Heart left ventricle (tissue), 16 donors: ENCODE measurements at regions not wholly inside any gene's neighbourhood (a gene's known extent, or its start where the extent isn't known, plus 50 kb on each side); places are given as distances from the start of the nearest gene placed in this dataset.

Experiments
- ATAC-seq, 4 donors: fragments of 200-7000 bp; cut with Tn5 transposase; one replicate each; pipeline ENCODE4 v1.9.1; 2020 to 2022; ENCODE audit warnings: moderate library complexity in 4 of 4, mild to moderate bottlenecking in 3 of 4, moderate number of reproducible peaks in 1 of 4
- DNase-seq, 5 donors: peaks; one replicate each; pipeline ENCODE4 v3.0.0-alpha.2; 2020
- H3K27ac ChIP-seq, 12 donors: fragments of 200-600 bp; sonication (generic) in 4 of 12; one replicate each; pipeline versions ENCODE4 v1.5.0 to v1.8.0; 2016 to 2022; ENCODE audit warnings: mild to moderate bottlenecking in 2 of 12
- H3K27me3 ChIP-seq, 9 donors: fragments of 200-600 bp; sonication (generic) in 2 of 9; one replicate each; pipeline versions ENCODE4 v1.5.1 to v1.8.0; 2016 to 2022; ENCODE audit warnings: mild to moderate bottlenecking in 3 of 9
- H3K36me3 ChIP-seq, 9 donors: fragments of 200-600 bp; sonication (generic) in 2 of 9; one replicate each; pipeline versions ENCODE4 v1.5.0 to v1.8.0; 2018 to 2022; ENCODE audit warnings: mild to moderate bottlenecking in 2 of 9
- H3K4me1 ChIP-seq, 12 donors: fragments of 200-600 bp; sonication (generic) in 4 of 12; one replicate each; pipeline versions ENCODE4 v1.5.0 to v1.8.0; 2016 to 2022; ENCODE audit warnings: mild to moderate bottlenecking in 3 of 12
- H3K4me3 ChIP-seq, 12 donors: fragments of 200-600 bp; sonication (generic) in 4 of 12; one replicate each; pipeline versions ENCODE4 v1.5.0 to v1.8.0; 2017 to 2022; ENCODE audit warnings: mild to moderate bottlenecking in 9 of 12, moderate library complexity in 4 of 12
- H3K9me3 ChIP-seq, 12 donors: fragments of 200-600 bp; sonication (generic) in 4 of 12; one replicate each; pipeline versions ENCODE4 v1.5.0 to v1.8.0; 2016 to 2022; ENCODE audit warnings: mild to moderate bottlenecking in 1 of 12
- POLR2A ChIP-seq, 2 donors: fragments of 450-650 bp; IDR thresholded peaks; one replicate each; pipeline ENCODE4 v1.6.1; 2017; ENCODE audit warnings: antibody characterized with exemption in 2 of 2, mild to moderate bottlenecking in 2 of 2, moderate library complexity in 2 of 2
- WGBS, 4 donors: extraction: QIAGEN DNeasy Blood & Tissue Kit in 2 of 4; methylation state at CpG; one replicate each; pipeline versions ENCODE4 v1.1.5 to v1.1.7; 2013 to 2018; 5-methylcytosine and 5-hydroxymethylcytosine counted together
- intact Hi-C, 10 donors: fragments of 100-400 bp; cut with DNase I; formaldehyde crosslinking; loops; one replicate each; pipeline versions ENCODE4 v1.11.1 to v1.14.2; 2022
- TF ChIP-seq, protein P1 (sequence below), 12 donors: fragments of 200-600 bp; sonication (generic) in 4 of 12; IDR thresholded peaks; one replicate each; pipeline versions ENCODE4 v1.5.0 to v1.8.0; 2018 to 2022; ENCODE audit warnings: antibody characterized with exemption in 12 of 12, mild to moderate bottlenecking in 5 of 12
- donor health status: ischemic (EF 13 %, LVEDD 7.1; RV severe dilation, severe dysfunction).
- donor health status: healthy with polysubstance abuse.
- donor health status: DM: no; HTN: yes; CAD: no.
- donor health status: DM: no; HTN: no; CAD: no.
- donor health status: ischemic (EF 25% LVEDD 6.9; RV normal size, moderate dysfunction).
- donor health status: ischemic (EF 25% LVEDD 5.7; RV mildly dilated, moderate dysfunction).
- donor health status: healthy.
- donor health status: DM: yes; HTN: yes; CAD: no.
- donor health status: ischemic (EF 35%, LVEDD 5.7; RV mildly dilated, moderate dysfunction).
- donor health status: nonischemic (EF 11% LVEDD 7.7; RV severe dilation, severe dysfunction).
- donor health status: DM: yes; HTN: yes; CAD: no.
- donor health status: PGD.
- donor health status: ischemic (EF 29% LVEDD 5.4; RV normal size, mild dysfunction).
- donor health status: nonischemic (EF 23%, LVEDD 6.1; RV moderate dilation, normal function).

DNA sequence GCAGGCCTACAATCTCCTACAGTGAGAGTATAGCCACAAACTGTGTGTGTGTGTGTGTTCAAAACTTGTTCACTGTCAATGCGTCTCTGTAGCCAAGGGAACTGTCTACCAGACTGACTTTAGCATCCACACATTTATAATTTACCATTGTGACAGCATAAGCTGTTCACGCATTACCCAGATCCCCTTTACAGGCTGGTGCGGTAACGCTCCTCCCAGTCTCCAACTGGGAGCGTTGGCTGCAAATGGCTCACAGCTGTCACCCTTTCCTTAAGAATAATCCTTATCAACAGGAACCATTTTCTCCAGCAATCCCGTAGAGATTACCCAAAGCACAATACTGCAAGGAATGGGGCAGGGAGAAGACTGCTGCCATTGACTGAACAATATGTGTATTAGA lies 199.5 kb downstream of the GPAM start:
- WGBS, 4 donors = 38 to 54% (median 49%) methylated on average over 6 of the region's 6 CpGs
- no peak overlapping the region for H3K27ac ChIP-seq
- intact Hi-C loops = no loop called here
- DNase-seq = no peak
- no peak overlapping the region for H3K4me3 ChIP-seq
- ATAC-seq = no peak
- H3K36me3 ChIP-seq = no peaks in the 10 kb centered on the region
- TF ChIP-seq, protein P1, sequence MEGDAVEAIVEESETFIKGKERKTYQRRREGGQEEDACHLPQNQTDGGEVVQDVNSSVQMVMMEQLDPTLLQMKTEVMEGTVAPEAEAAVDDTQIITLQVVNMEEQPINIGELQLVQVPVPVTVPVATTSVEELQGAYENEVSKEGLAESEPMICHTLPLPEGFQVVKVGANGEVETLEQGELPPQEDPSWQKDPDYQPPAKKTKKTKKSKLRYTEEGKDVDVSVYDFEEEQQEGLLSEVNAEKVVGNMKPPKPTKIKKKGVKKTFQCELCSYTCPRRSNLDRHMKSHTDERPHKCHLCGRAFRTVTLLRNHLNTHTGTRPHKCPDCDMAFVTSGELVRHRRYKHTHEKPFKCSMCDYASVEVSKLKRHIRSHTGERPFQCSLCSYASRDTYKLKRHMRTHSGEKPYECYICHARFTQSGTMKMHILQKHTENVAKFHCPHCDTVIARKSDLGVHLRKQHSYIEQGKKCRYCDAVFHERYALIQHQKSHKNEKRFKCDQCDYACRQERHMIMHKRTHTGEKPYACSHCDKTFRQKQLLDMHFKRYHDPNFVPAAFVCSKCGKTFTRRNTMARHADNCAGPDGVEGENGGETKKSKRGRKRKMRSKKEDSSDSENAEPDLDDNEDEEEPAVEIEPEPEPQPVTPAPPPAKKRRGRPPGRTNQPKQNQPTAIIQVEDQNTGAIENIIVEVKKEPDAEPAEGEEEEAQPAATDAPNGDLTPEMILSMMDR (IDR thresholded peaks at IDR 0.05) = no peak
- TF ChIP-seq POLR2A (IDR thresholded peaks at IDR 0.05) = no peak
- no peaks in the 10 kb centered on the region for H3K9me3 ChIP-seq
- H3K27me3 ChIP-seq = peaks cover 0 to 9% (median 0%) of the 10 kb centered on the region in 9 donors
- H3K4me1 ChIP-seq = peaks cover 0 to 6% (median 0%) of the 10 kb centered on the region in 12 donors

DNA sequence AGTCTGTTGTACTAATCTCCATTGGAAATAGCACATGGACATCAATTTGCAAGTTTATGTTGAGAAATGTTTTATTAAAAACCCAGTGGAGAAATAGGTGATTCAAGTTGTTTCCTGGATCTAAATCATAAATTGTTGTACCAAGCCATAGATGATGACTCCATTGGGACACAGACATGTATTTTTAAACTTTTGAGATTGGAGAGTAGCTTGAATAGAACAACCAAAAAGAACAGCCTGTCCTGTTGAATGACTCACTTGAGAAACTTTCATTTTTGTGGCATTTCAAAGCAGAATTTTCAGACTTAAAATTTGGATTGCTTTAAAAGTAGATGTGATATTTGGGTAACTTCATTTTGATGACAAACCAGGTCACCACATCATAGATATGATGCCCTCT lies 197.5 kb downstream of the GPAM start:
- Histone ChIP-seq H3K9me3 (no peaks in the 10 kb centered on the region), H3K4me1 (peaks cover 0 to 6% (median 0%) of the 10 kb centered on the region in 12 donors), H3K4me3 (no peak overlapping the region), H3K27me3 (peaks cover 0 to 9% (median 0%) of the 10 kb centered on the region in 9 donors), H3K27ac (peak overlapping the region in 5 of 12 donors; percentile 12 to 55 (median 36)), H3K36me3 (no peaks in the 10 kb centered on the region)
- intact Hi-C loops = no loop called here
- ATAC-seq (peak in 2 of 4 donors; percentile 64 to 80), DNase-seq (no peak)
- no peak for TF ChIP-seq POLR2A (IDR thresholded peaks at IDR 0.05)
- TF ChIP-seq, protein P1 (IDR thresholded peaks at IDR 0.05) = no peak

DNA sequence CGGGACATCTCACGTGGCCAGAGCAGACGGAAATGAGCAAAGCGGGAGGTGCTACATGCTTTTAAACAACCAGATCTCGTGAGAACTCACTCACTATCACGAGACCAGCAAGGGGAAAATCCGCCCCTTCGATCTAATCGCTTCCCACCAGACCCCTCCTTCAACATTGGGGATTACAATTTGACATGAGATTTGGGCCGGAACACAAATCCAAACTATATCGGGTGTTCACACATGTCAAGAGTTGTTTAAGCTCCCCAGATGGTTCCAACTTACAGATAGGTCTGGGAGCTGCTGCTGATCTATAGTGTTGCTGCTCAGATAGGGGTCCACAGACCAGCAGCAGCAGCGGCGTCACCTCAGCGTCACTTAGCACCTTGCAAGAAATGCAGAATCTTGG lies 194.9 kb downstream of the GPAM start:
- H3K9me3 ChIP-seq = no peaks in the 10 kb centered on the region
- TF ChIP-seq POLR2A (IDR thresholded peaks at IDR 0.05) = no peak
- TF ChIP-seq, protein P1 (IDR thresholded peaks at IDR 0.05) = no peak
- ATAC-seq = no peak
- no peak overlapping the region for H3K27ac ChIP-seq
- intact Hi-C loops = no loop called here
- no peak for DNase-seq
- peaks cover 0 to 6% (median 0%) of the 10 kb centered on the region in 12 donors for H3K4me1 ChIP-seq
- 60 to 71% (median 62%) methylated on average over 13 to 14 of the region's 14 CpGs for WGBS, 4 donors
- no peak overlapping the region for H3K4me3 ChIP-seq
- H3K36me3 ChIP-seq = no peaks in the 10 kb centered on the region
- peaks cover 0 to 9% (median 0%) of the 10 kb centered on the region in 9 donors for H3K27me3 ChIP-seq

DNA sequence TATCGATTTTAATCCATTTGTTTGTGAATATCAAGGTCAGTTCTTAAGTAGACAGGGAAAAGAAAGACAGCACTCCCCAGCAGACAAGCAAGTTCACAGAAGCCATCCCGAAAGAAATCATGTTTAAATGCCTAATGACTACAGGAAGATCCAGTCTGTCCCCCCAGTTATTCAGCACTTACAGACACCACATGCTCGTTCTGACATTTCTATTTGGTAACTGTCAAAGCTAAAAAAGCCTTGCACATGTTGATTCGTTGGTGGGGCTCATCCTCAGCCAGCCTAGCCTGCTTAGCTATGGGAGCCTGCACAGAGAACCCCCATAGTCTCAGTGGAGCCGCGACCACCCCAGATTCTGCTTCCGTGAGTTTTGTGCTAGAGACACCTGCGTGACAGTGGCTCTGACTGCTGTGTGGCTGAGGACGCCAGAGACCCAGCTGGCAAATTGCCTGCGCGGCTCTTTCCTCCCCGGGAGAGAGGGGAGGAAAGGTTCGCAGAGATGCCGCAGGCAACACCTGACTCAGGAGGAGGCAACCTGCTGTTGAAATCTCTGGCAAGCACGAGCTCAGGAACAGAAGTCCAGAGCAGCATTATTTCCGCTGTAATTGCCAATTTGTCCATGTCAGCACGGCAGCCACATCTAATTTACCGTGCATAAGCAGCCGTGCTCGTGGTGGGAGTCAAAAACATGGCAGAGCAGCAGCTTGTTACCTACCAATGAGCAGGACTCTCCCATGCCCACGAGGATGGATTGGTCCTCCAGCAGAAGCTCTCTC lies 194.2 kb downstream of the GPAM start:
- Histone ChIP-seq H3K9me3 (no peaks in the 10 kb centered on the region), H3K27ac (no peak overlapping the region), H3K4me1 (peaks cover 0 to 6% (median 0%) of the 10 kb centered on the region in 12 donors), H3K4me3 (no peak overlapping the region), H3K27me3 (peaks cover 0 to 9% (median 0%) of the 10 kb centered on the region in 9 donors), H3K36me3 (no peaks in the 10 kb centered on the region)
- WGBS, 4 donors = 73 to 82% (median 75%) methylated on average over 17 to 21 of the region's 21 CpGs
- TF ChIP-seq POLR2A (IDR thresholded peaks at IDR 0.05) = no peak
- TF ChIP-seq, protein P1 (IDR thresholded peaks at IDR 0.05) = no peak
- intact Hi-C loops = no loop called here
- ATAC-seq (no peak), DNase-seq (no peak)
